Fibroblast of lung (primary cell): ENCODE measurements at regions not wholly inside any gene's neighbourhood (a gene's known extent, or its start where the extent isn't known, plus 50 kb on each side); places are given as distances from the start of the nearest gene placed in this dataset.
"Not testable (repeated sequence)": the region's sequence is repeated elsewhere in the genome, so short reads cannot be mapped to it uniquely, and the experiment has no call there.

Source experiments
- DNase-seq, 2 donors: peaks; one replicate each; pipeline versions ENCODE4 v3.0.0 to v3.0.0-alpha.2; 2010; ENCODE audit warnings: low read depth in 2 of 2
- H2AFZ ChIP-seq: 2 replicates; pipeline ENCODE4 v1.5.1; 2012; ENCODE audit warnings: low read length, control low read depth, inconsistent platforms
- H3K27ac ChIP-seq: 2 replicates; pipeline ENCODE4 v1.5.1; 2011; ENCODE audit warnings: low read length, control low read depth; ENCODE audit not compliant: insufficient read depth
- H3K27me3 ChIP-seq: 2 replicates; pipeline ENCODE4 v1.5.1; 2011; ENCODE audit warnings: mild to moderate bottlenecking, low read length; ENCODE audit not compliant: control insufficient read depth, insufficient read depth
- H3K36me3 ChIP-seq: 2 replicates; pipeline ENCODE4 v1.5.1; 2011; ENCODE audit warnings: low read length; ENCODE audit not compliant: control insufficient read depth, insufficient read depth
- H3K4me1 ChIP-seq: 2 replicates; pipeline ENCODE4 v1.5.1; 2011; ENCODE audit warnings: low read length; ENCODE audit not compliant: control insufficient read depth, insufficient read depth; ENCODE audit errors: extremely low read depth
- H3K4me2 ChIP-seq: 2 replicates; pipeline ENCODE4 v1.5.1; 2011; ENCODE audit warnings: low read length, control low read depth; ENCODE audit not compliant: insufficient read depth; ENCODE audit errors: extremely low read depth
- H3K4me3 ChIP-seq, 4 experiments: fragments of 200-600 bp in 1 of 4; sonication (generic) in 1 of 4; replicated peaks in 1 of 4; 2 replicates each; pipeline ENCODE4 v1.5.1; 2011 to 2016; ENCODE audit warnings: low read length in 4 of 4, low read depth in 3 of 4, mild to moderate bottlenecking in 3 of 4, control low read depth in 2 of 4, inconsistent platforms in 1 of 4, mixed read lengths in 1 of 4; ENCODE audit not compliant: insufficient read depth in 1 of 4; ENCODE audit errors: control extremely low read depth in 1 of 4
- H3K79me2 ChIP-seq: 2 replicates; pipeline ENCODE4 v1.5.1; 2012; ENCODE audit warnings: mild to moderate bottlenecking, low read length, inconsistent platforms; ENCODE audit not compliant: control insufficient read depth, insufficient read depth
- H3K9ac ChIP-seq: 2 replicates; pipeline ENCODE4 v1.5.1; 2011; ENCODE audit warnings: mild to moderate bottlenecking, low read length, control low read depth; ENCODE audit not compliant: insufficient read depth
- H3K9me3 ChIP-seq: 2 replicates; pipeline ENCODE4 v1.5.1; 2012; ENCODE audit warnings: low read depth, low read length; ENCODE audit not compliant: control insufficient read depth, insufficient read depth
- H4K20me1 ChIP-seq: 2 replicates; pipeline ENCODE4 v1.5.1; 2011; ENCODE audit warnings: low read length; ENCODE audit not compliant: control insufficient read depth, insufficient read depth; ENCODE audit errors: extremely low read depth
- EZH2 ChIP-seq: IDR thresholded peaks from 2 replicates; pipeline ENCODE4 v1.5.1; 2012; ENCODE audit warnings: low read length, control low read depth, mild to moderate bottlenecking; ENCODE audit errors: missing control alignments
- TF ChIP-seq, protein P1 (sequence below), 2 donors: IDR thresholded peaks in 1 of 2; conservative IDR thresholded peaks in 1 of 2; 1 replicate in 1 of 2; 2 replicates in 1 of 2; pipeline ENCODE4 v1.5.1; 2011 to 2012; ENCODE audit warnings: low read length in 2 of 2, control low read depth in 1 of 2, inconsistent platforms in 1 of 2, low read depth in 1 of 2, mild to moderate bottlenecking in 1 of 2

DNA sequence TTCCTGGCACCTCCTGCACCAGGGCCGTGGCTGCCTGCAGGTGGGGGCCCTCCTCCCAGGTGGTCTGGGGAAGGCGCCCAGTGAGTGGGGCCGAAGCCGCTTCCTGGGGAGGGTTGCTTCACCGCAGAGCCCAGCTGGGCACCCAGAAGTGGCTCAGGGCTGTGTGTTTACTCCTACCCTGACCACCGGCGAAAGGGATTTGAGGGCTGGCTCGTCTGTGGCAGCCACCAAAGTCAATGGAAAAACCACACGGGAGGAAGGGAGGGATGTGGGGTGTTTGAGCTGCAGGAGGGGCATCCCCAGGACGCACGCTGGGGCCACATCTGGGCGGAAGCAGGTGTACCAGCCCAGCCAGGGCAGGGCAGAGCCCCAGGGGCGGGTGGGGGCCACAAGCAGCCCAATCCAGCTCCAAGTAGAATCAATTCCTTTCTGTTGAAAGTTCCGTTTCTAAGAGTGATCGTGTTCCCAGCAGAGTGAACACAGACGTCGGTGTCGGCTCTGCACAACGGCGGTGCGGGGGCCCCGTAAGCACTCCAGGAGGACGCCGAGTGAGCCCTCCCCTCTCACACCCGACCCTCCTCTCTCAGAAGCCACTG is 69.9 kb downstream of the FOXL3 start:
- H2AFZ ChIP-seq, result no peak overlapping the region
- DNase-seq, result no peak
- no peak overlapping the region for H3K9ac ChIP-seq
- no peak overlapping the region for H3K27ac ChIP-seq
- no peaks in the 10 kb centered on the region for H3K9me3 ChIP-seq
- TF ChIP-seq, protein P1, sequence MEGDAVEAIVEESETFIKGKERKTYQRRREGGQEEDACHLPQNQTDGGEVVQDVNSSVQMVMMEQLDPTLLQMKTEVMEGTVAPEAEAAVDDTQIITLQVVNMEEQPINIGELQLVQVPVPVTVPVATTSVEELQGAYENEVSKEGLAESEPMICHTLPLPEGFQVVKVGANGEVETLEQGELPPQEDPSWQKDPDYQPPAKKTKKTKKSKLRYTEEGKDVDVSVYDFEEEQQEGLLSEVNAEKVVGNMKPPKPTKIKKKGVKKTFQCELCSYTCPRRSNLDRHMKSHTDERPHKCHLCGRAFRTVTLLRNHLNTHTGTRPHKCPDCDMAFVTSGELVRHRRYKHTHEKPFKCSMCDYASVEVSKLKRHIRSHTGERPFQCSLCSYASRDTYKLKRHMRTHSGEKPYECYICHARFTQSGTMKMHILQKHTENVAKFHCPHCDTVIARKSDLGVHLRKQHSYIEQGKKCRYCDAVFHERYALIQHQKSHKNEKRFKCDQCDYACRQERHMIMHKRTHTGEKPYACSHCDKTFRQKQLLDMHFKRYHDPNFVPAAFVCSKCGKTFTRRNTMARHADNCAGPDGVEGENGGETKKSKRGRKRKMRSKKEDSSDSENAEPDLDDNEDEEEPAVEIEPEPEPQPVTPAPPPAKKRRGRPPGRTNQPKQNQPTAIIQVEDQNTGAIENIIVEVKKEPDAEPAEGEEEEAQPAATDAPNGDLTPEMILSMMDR (conservative IDR thresholded peaks at IDR 0.05 in 1 of 2, IDR thresholded peaks at IDR 0.05 in 1 of 2; ENCODE audit: low read depth in 1 of 2, low read length in 2 of 2), result no peak
- no peak for TF ChIP-seq EZH2
- H4K20me1 ChIP-seq, result no peaks in the 10 kb centered on the region
- no peaks in the 10 kb centered on the region for H3K27me3 ChIP-seq
- H3K4me3 ChIP-seq, result no peak overlapping the region
- no peaks in the 10 kb centered on the region for H3K36me3 ChIP-seq
- H3K4me2 ChIP-seq, result no peak overlapping the region
- no peaks in the 10 kb centered on the region for H3K79me2 ChIP-seq
- no peaks in the 10 kb centered on the region for H3K4me1 ChIP-seq

DNA sequence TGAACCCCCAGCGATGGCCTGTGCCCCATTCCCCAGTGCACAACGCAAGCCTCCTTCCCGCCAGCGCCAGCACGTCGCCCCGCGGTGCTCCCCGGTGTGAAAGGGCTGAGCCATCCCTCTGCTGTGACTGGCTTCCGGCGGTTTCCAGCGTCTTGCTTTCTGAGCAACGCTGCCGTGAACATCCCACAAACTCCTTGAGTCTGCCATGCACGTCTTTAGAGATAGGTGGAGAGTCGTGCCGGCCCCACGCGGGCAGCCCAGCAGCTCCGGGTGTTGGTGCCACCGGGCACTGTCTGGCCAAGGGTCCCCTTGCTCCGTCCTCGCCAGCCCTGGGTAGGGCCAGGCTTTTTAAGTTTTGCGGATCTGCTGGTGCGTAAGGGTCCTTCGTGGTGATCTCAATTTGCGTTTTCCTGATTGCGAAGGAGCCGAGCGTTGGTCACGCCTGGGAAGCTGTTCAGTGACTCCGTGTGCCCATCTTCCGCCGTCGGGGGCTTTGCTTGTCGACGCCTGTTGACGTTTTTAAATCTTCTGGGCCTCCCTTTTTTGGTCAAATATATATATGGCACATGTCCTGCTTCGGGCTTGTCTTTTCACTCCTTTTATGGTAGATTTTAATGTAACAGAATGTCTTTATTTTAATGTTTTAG is 70.6 kb downstream of the FOXL3 start:
- Histone ChIP-seq H4K20me1 (no peaks in the 10 kb centered on the region), H3K27me3 (no peaks in the 10 kb centered on the region), H3K79me2 (no peaks in the 10 kb centered on the region), H3K4me1 (no peaks in the 10 kb centered on the region), H3K4me3 (no peak overlapping the region), H3K36me3 (no peaks in the 10 kb centered on the region), H3K9ac (no peak overlapping the region), H3K4me2 (no peak overlapping the region), H3K27ac (no peak overlapping the region), H2AFZ (no peak overlapping the region), H3K9me3 (no peaks in the 10 kb centered on the region)
- no peak for TF ChIP-seq EZH2
- TF ChIP-seq, protein P1 (conservative IDR thresholded peaks at IDR 0.05 in 1 of 2, IDR thresholded peaks at IDR 0.05 in 1 of 2; ENCODE audit: low read depth in 1 of 2, low read length in 2 of 2), result no peak
- no peak for DNase-seq

DNA sequence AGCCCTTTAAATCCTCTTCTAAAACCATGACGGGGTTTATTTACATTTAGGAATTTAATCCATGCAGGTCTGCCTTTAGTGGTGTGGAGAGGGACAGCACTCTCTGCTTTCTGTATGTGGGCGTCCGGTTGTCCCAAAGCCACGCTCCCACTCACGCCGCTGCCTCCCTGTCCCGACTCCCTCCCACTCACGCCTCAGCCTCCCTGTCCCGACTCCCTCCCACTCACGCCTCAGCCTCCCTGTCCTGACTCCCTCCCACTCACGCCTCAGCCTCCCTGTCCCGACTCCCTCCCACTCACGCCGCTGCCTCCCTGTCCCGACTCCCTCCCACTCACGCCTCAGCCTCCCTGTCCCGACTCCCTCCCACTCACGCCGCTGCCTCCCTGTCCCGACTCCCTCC is 71.2 kb downstream of the FOXL3 start:
- not testable (repeated sequence) for H3K4me2 ChIP-seq, H3K36me3 ChIP-seq, DNase-seq, H3K27ac ChIP-seq, H3K27me3 ChIP-seq, H3K9me3 ChIP-seq, H3K9ac ChIP-seq, H2AFZ ChIP-seq, H3K4me3 ChIP-seq, H3K79me2 ChIP-seq, H4K20me1 ChIP-seq, H3K4me1 ChIP-seq
